SU-DHL-6 (cell line): ENCODE measurements at regions not wholly inside any gene's neighbourhood (a gene's known extent, or its start where the extent isn't known, plus 50 kb on each side); places are given as distances from the start of the nearest gene placed in this dataset.

ENCODE experiments used
- EZH2phosphoT487 ChIP-seq: fragments of 200-600 bp; sonication (generic), shearing (Covaris generic); conservative IDR thresholded peaks from 2 replicates; pipeline ENCODE4 v1.6.1; 2018; ENCODE audit warnings: mild to moderate bottlenecking, antibody characterized with exemption, low read length, moderate library complexity, mixed read lengths
- TF ChIP-seq, protein P1 (sequence below): fragments of 200-600 bp; sonication (generic); IDR thresholded peaks from one replicate; pipeline ENCODE4 v1.5.1; 2017; ENCODE audit warnings: antibody characterized with exemption, mild to moderate bottlenecking, low read length, moderate library complexity; ENCODE audit not compliant: insufficient read depth, poor library complexity, severe bottlenecking

DNA sequence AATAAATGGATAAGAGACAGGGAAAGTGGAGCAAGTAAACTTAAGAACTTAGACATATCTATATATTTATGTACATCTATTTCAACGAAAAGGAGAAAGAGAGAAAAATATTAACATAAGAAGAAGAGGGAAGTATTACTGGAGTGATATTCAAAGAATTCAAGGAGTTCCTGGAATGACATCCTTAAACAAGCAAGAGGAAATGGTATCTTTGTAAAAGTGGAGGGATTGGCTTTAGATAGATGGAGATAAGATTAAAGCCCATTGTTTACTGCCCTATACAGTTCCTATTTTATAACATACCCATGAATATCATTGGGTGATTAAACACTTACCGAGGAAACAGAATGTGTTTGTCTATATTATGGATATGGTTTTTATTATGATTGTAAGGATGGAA is 1036.3 kb downstream of the TTLL7 start:
- TF ChIP-seq, protein P1, sequence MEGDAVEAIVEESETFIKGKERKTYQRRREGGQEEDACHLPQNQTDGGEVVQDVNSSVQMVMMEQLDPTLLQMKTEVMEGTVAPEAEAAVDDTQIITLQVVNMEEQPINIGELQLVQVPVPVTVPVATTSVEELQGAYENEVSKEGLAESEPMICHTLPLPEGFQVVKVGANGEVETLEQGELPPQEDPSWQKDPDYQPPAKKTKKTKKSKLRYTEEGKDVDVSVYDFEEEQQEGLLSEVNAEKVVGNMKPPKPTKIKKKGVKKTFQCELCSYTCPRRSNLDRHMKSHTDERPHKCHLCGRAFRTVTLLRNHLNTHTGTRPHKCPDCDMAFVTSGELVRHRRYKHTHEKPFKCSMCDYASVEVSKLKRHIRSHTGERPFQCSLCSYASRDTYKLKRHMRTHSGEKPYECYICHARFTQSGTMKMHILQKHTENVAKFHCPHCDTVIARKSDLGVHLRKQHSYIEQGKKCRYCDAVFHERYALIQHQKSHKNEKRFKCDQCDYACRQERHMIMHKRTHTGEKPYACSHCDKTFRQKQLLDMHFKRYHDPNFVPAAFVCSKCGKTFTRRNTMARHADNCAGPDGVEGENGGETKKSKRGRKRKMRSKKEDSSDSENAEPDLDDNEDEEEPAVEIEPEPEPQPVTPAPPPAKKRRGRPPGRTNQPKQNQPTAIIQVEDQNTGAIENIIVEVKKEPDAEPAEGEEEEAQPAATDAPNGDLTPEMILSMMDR: no peak
- no peak for TF ChIP-seq EZH2phosphoT487
